K562 (cell line): ENCODE measurements at regions not wholly inside any gene's neighbourhood (a gene's known extent, or its start where the extent isn't known, plus 50 kb on each side); places are given as distances from the start of the nearest gene placed in this dataset.

Experiments used
- ATAC-seq: fragments of 200-7000 bp; cut with Tn5 transposase; 3 replicates; pipeline ENCODE4 v1.9.1; 2020; ENCODE audit warnings: moderate library complexity
- BruUV-seq: library from RNA; stranded (reverse); fragments of 400-500 nt; replicated peaks from 2 replicates; lab custom pipeline; 2021; lab: Mats Ljungman, UMichigan
- CTCF ChIA-PET: fragments of 300-600 bp; formaldehyde crosslinking; extraction: SDS; loops from one replicate; lab custom pipeline; 2021; ENCODE audit warnings: low intra/inter-chr PET ratio; lab: Yijun Ruan, JAX
- POLR2A ChIA-PET: fragments of 300-600, 350-650 bp; sonication (Branson Sonifier 250); formaldehyde crosslinking; extraction: SDS; loops from one replicate; lab custom pipeline; 2021; ENCODE audit warnings: antibody characterized with exemption, inconsistent platforms; lab: Yijun Ruan, JAX
- DNase-seq, 4 experiments: peaks; one replicate each; pipeline versions ENCODE4 v3.0.0 to v3.0.0-alpha.2; 2011 to 2018; ENCODE audit warnings: low spot score in 3 of 4, mixed read lengths in 3 of 4; ENCODE audit errors: extremely low read depth in 1 of 4
- FAIRE-seq: peaks from 2 replicates; lab custom pipeline; 2011; peaks lifted over from hg19 to GRCh38; lab: Jason Lieb, UNC
- H2AFZ ChIP-seq: 2 replicates; pipeline ENCODE4 v1.6.0; 2011; ENCODE audit warnings: low read depth, low read length, control low read depth, inconsistent platforms
- H3K27ac ChIP-seq: fragments of 200-600 bp; 3 replicates; pipeline ENCODE4 v1.8.0; 2011; ENCODE audit warnings: low read depth, mild to moderate bottlenecking, control low read depth, inconsistent platforms, low read length, moderate library complexity, mixed read lengths; ENCODE audit errors: extremely low read depth
- H3K27me3 ChIP-seq, 2 experiments: fragments of 300-600 bp in 1 of 2; 2 replicates in 1 of 2; 3 replicates in 1 of 2; pipeline versions ENCODE4 v1.6.0 to v1.8.0; 2011; ENCODE audit warnings: inconsistent platforms in 2 of 2, low read length in 2 of 2, mild to moderate bottlenecking in 1 of 2, mixed read lengths in 1 of 2, moderate library complexity in 1 of 2; ENCODE audit not compliant: control insufficient read depth in 2 of 2, insufficient read depth in 2 of 2
- H3K36me3 ChIP-seq: fragments of 300-600 bp; 3 replicates; pipeline ENCODE4 v1.8.0; 2011; ENCODE audit warnings: mild to moderate bottlenecking, low read length, inconsistent platforms; ENCODE audit not compliant: control insufficient read depth, insufficient read depth
- H3K4me1 ChIP-seq, 2 experiments: fragments of 200-600 bp in 1 of 2; replicated peaks in 1 of 2; 2 replicates in 1 of 2; 3 replicates in 1 of 2; pipeline versions ENCODE4 v1.5.1 to v1.8.0; 2011; ENCODE audit warnings: inconsistent platforms in 2 of 2, low read length in 2 of 2, mild to moderate bottlenecking in 1 of 2, mixed read lengths in 1 of 2, moderate library complexity in 1 of 2; ENCODE audit not compliant: control insufficient read depth in 2 of 2, insufficient read depth in 2 of 2
- H3K4me2 ChIP-seq: 2 replicates; pipeline ENCODE4 v1.6.1; 2011; ENCODE audit warnings: low read length, control low read depth, inconsistent platforms, mixed read lengths; ENCODE audit not compliant: insufficient read depth
- H3K4me3 ChIP-seq: fragments of 200-600 bp; sonication (generic), shearing (Covaris generic); 2 replicates; pipeline ENCODE4 v1.5.1; 2016; ENCODE audit warnings: control low read depth, inconsistent platforms
- H3K79me2 ChIP-seq: fragments of 200-600 bp; 3 replicates; pipeline ENCODE4 v1.8.0; 2011; ENCODE audit warnings: low read length, inconsistent platforms; ENCODE audit not compliant: control insufficient read depth, insufficient read depth
- H3K9ac ChIP-seq, 2 experiments: 2 replicates each; pipeline versions ENCODE4 v1.6.0 to v1.6.1; 2011; ENCODE audit warnings: low read depth in 2 of 2, low read length in 2 of 2, control low read depth in 1 of 2, inconsistent platforms in 1 of 2, mild to moderate bottlenecking in 1 of 2, mixed read lengths in 1 of 2; ENCODE audit not compliant: insufficient read depth in 1 of 2
- H3K9me1 ChIP-seq: one replicate; pipeline ENCODE4 v1.6.0; 2011; ENCODE audit warnings: inconsistent platforms, mild to moderate bottlenecking, low read length, moderate library complexity; ENCODE audit not compliant: control insufficient read depth, insufficient read depth
- H3K9me3 ChIP-seq: replicated peaks from 2 replicates; pipeline ENCODE4 v1.5.1; 2011; ENCODE audit warnings: low read depth, low read length, inconsistent platforms; ENCODE audit not compliant: control insufficient read depth, insufficient read depth
- H4K20me1 ChIP-seq: replicated peaks from 2 replicates; pipeline ENCODE4 v1.6.1; 2011; ENCODE audit warnings: low read length, inconsistent platforms, mixed read lengths; ENCODE audit not compliant: control insufficient read depth, insufficient read depth
- CTBP1 ChIP-seq: fragments of 450-650 bp; IDR thresholded peaks from 2 replicates; pipeline ENCODE4 v1.6.1; 2016; ENCODE audit warnings: borderline replicate concordance
- FOXA1 ChIP-seq: fragments of 450-650 bp; IDR thresholded peaks from 2 replicates; pipeline ENCODE4 v1.6.1; 2016; ENCODE audit warnings: mild to moderate bottlenecking, borderline replicate concordance
- FOXJ3 ChIP-seq: sonication (generic); formaldehyde crosslinking; IDR thresholded peaks from 2 replicates; pipeline ENCODE4 v1.4.0; 2020; ENCODE audit warnings: mild to moderate bottlenecking, missing genetic modification reagents
- FOXK1 ChIP-seq: sonication (generic); formaldehyde crosslinking; IDR thresholded peaks from 2 replicates; pipeline ENCODE4 v1.8.0; 2022; ENCODE audit warnings: missing genetic modification reagents, mild to moderate bottlenecking, borderline replicate concordance
- FUS ChIP-seq: fragments of 200-400 bp; formaldehyde crosslinking; optimal IDR thresholded peaks from 2 replicates; pipeline ENCODE3; 2017; ENCODE audit warnings: low read depth, low read length
- HDAC3 ChIP-seq: fragments of 450-650 bp; IDR thresholded peaks from 2 replicates; pipeline ENCODE4 v1.6.1; 2018; ENCODE audit warnings: borderline replicate concordance, mild to moderate bottlenecking, moderate library complexity; ENCODE audit not compliant: partially characterized antibody
- HMGN3 ChIP-seq: IDR thresholded peaks from 2 replicates; pipeline ENCODE4 v1.6.1; 2011; ENCODE audit warnings: borderline replicate concordance, low read depth, mild to moderate bottlenecking, mixed read lengths, low read length; ENCODE audit not compliant: insufficient read length; ENCODE audit errors: extremely low read depth
- NR2C2 ChIP-seq, 2 experiments: fragments of 200-800 bp in 1 of 2; sonication (Bioruptor generic) in 1 of 2; sonication (generic) in 1 of 2; formaldehyde crosslinking in 1 of 2; IDR thresholded peaks; 2 replicates each; pipeline versions ENCODE4 v1.6.1 to v1.8.0; 2016 to 2022; ENCODE audit warnings: mild to moderate bottlenecking in 1 of 2, missing compliant biosample characterization in 1 of 2, missing genetic modification characterization in 1 of 2, missing genetic modification reagents in 1 of 2
- RAD21 ChIP-seq, 2 experiments: fragments of 250-450 bp in 1 of 2; fragments of 450-650 bp in 1 of 2; sonication (Bioruptor Pico) in 1 of 2; formaldehyde crosslinking in 1 of 2; IDR thresholded peaks in 1 of 2; conservative IDR thresholded peaks in 1 of 2; 2 replicates each; pipeline versions ENCODE4 v1.4.0 to v1.8.0; 2020 to 2022; ENCODE audit warnings: mild to moderate bottlenecking in 2 of 2, moderate library complexity in 1 of 2
- SP2 ChIP-seq: IDR thresholded peaks from 2 replicates; pipeline ENCODE4 v1.6.1; 2011; ENCODE audit warnings: mild to moderate bottlenecking, low read depth, low read length, moderate library complexity; ENCODE audit not compliant: poor library complexity, severe bottlenecking; ENCODE audit errors: extremely low read depth
- SREBF2 ChIP-seq: sonication (generic); formaldehyde crosslinking; IDR thresholded peaks from 2 replicates; pipeline ENCODE4 v1.4.0; 2020; ENCODE audit warnings: mild to moderate bottlenecking, missing genetic modification reagents
- THRAP3 ChIP-seq: fragments of 450-650 bp; IDR thresholded peaks from 2 replicates; pipeline ENCODE4 v1.6.1; 2016; ENCODE audit warnings: mild to moderate bottlenecking, inconsistent platforms, borderline replicate concordance
- ZNF174 ChIP-seq: fragments of 250-450 bp; sonication (Bioruptor Pico); IDR thresholded peaks from 2 replicates; pipeline ENCODE4 v1.4.0; 2020; ENCODE audit warnings: mild to moderate bottlenecking
- ZNF41 ChIP-seq: fragments of 250-450 bp; sonication (Bioruptor Pico); conservative IDR thresholded peaks from 2 replicates; pipeline ENCODE4 v1.4.0; 2020; ENCODE audit warnings: mild to moderate bottlenecking
- WGBS: fragments of 100-300 bp; shearing (Covaris generic); methylation state at CpG from one replicate; pipeline ENCODE4 v1.1.6; 2016; ENCODE audit warnings: low coverage, mixed read lengths; ENCODE audit not compliant: insufficient coverage; ENCODE audit errors: missing lambda C conversion rate; 5-methylcytosine and 5-hydroxymethylcytosine counted together
- in situ Hi-C: fragments of 300-500 bp; cut with MboI; formaldehyde crosslinking; loops from 4 replicates; pipeline ENCODE4 v1.15.0; 2018; ENCODE audit warnings: inconsistent platforms, mixed read lengths
- intact Hi-C: fragments of 100-400 bp; cut with micrococcal nuclease; formaldehyde crosslinking; loops from 2 replicates; pipeline ENCODE4 v1.14.2; 2022

DNA sequence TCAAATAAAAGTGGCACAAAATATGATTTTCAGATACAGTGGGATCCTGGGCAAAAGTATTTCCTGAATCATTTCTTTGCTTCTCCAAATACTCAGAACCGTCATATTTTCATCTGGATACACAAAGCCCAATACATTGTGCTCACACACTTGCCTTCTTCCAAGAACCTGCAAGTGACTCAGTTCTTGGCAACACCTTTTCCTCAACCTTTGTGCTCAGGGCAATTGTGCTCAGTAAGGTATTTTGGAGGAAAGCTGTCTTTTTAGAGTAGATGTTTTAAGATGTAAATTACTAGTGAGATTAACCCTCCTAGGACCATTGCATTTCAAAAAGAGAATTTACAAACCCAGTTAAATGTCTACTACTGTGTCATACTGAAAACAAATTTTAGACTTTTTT, 233.5 kb downstream of the EFNB2 start:
- POLR2A ChIA-PET = interaction anchor here (0.5 kb wide), 1 partner anchor 22 kb away, joined by 4 read pairs; no protein-coding TSS in a partner anchor
- no TSS peak for BruUV-seq
- ATAC-seq (no peak), DNase-seq (no peak), FAIRE-seq (no peak)
- H3K27me3 ChIP-seq = no peaks in the 10 kb centered on the region
- no peaks in the 10 kb centered on the region for H3K9me1 ChIP-seq
- H3K9ac ChIP-seq = no peak overlapping the region
- no peak overlapping the region for H3K27ac ChIP-seq
- no peak for TF ChIP-seq SREBF2
- no peak for TF ChIP-seq FOXK1 (CRISPR knock-in tag)
- TF ChIP-seq HMGN3 = no peak
- no peak for TF ChIP-seq FUS
- TF ChIP-seq NR2C2 (CRISPR knock-in tag; IDR thresholded peaks at IDR 0.05) = no peak
- no peak for TF ChIP-seq NR2C2 (tag; IDR thresholded peaks at IDR 0.05)
- TF ChIP-seq HDAC3 = no peak
- TF ChIP-seq THRAP3 = no peak
- no peak for TF ChIP-seq FOXA1
- TF ChIP-seq ZNF41 = no peak
- TF ChIP-seq CTBP1 = no peak
- no peak for TF ChIP-seq SP2
- TF ChIP-seq FOXJ3 = no peak
- TF ChIP-seq RAD21 (CRISPR knock-in tag; conservative IDR thresholded peaks at IDR 0.05 in 1 of 2, IDR thresholded peaks at IDR 0.05 in 1 of 2) = no peak
- TF ChIP-seq ZNF174 (CRISPR knock-in tag) = no peak
- intact Hi-C loops = no loop called here
- 0% methylated on average over 1 of the region's 1 CpG for WGBS
- H2AFZ ChIP-seq = no peak overlapping the region
- no peaks in the 10 kb centered on the region for H3K79me2 ChIP-seq
- H3K9me3 ChIP-seq = no peaks in the 10 kb centered on the region
- in situ Hi-C loops = no loop called here
- no peaks in the 10 kb centered on the region for H4K20me1 ChIP-seq
- H3K4me1 ChIP-seq = no peaks in the 10 kb centered on the region
- H3K4me3 ChIP-seq = no peak overlapping the region
- no peak overlapping the region for H3K4me2 ChIP-seq
- CTCF ChIA-PET = no interaction called here
- H3K36me3 ChIP-seq = no peaks in the 10 kb centered on the region
